CD14-positive monocyte (primary cell): ENCODE measurements at regions not wholly inside any gene's neighbourhood (a gene's known extent, or its start where the extent isn't known, plus 50 kb on each side); places are given as distances from the start of the nearest gene placed in this dataset.

ENCODE experiments used
- DNase-seq, 3 donors: peaks; one replicate each; pipeline ENCODE4 v3.0.0-alpha.2; 2011 to 2022
- H2AFZ ChIP-seq: 2 replicates; pipeline ENCODE4 v1.6.0; 2012; ENCODE audit warnings: mild to moderate bottlenecking, low read depth, low read length, inconsistent platforms; ENCODE audit not compliant: insufficient read depth, poor library complexity, severe bottlenecking
- H3K27ac ChIP-seq, 2 donors: 1 replicate in 1 of 2; 2 replicates in 1 of 2; pipeline ENCODE4 v1.5.1; 2012 to 2013; ENCODE audit warnings: low read length in 2 of 2, control low read depth in 1 of 2, inconsistent platforms in 1 of 2, low read depth in 1 of 2, mild to moderate bottlenecking in 1 of 2
- H3K27me3 ChIP-seq, 2 donors: one replicate each; pipeline versions ENCODE4 v1.6.0 to v1.6.1; 2011 to 2013; ENCODE audit warnings: low read length in 2 of 2; ENCODE audit not compliant: control insufficient read depth in 2 of 2, insufficient read depth in 2 of 2
- H3K36me3 ChIP-seq, 2 donors: replicated peaks in 1 of 2; 1 replicate in 1 of 2; 2 replicates in 1 of 2; pipeline versions ENCODE4 v1.5.1 to v1.6.1; 2012 to 2013; ENCODE audit warnings: low read length in 2 of 2, control low read depth in 1 of 2, inconsistent platforms in 1 of 2, mild to moderate bottlenecking in 1 of 2; ENCODE audit not compliant: insufficient read depth in 2 of 2, control insufficient read depth in 1 of 2
- H3K4me1 ChIP-seq, 2 donors: 1 replicate in 1 of 2; 2 replicates in 1 of 2; pipeline versions ENCODE4 v1.5.1 to v1.6.1; 2012 to 2013; ENCODE audit warnings: low read length in 2 of 2, control low read depth in 1 of 2, inconsistent platforms in 1 of 2, mild to moderate bottlenecking in 1 of 2, moderate library complexity in 1 of 2; ENCODE audit not compliant: insufficient read depth in 2 of 2, control insufficient read depth in 1 of 2
- H3K4me2 ChIP-seq: replicated peaks from 2 replicates; pipeline ENCODE3; 2012; ENCODE audit warnings: low read length, moderate library complexity, mild to moderate bottlenecking; ENCODE audit not compliant: poor library complexity, severe bottlenecking; ENCODE audit errors: extremely low read depth
- H3K4me3 ChIP-seq, 3 experiments: fragments of 200-600 bp in 1 of 3; sonication (generic) in 1 of 3; replicated peaks in 1 of 3; 1 replicate in 2 of 3; 2 replicates in 1 of 3; pipeline ENCODE4 v1.5.1; 2011 to 2013; ENCODE audit warnings: low read length in 3 of 3, mild to moderate bottlenecking in 3 of 3, control low read depth in 2 of 3, low read depth in 2 of 3, inconsistent platforms in 1 of 3, moderate library complexity in 1 of 3
- H3K79me2 ChIP-seq: 2 replicates; pipeline ENCODE4 v1.6.0; 2012; ENCODE audit warnings: mild to moderate bottlenecking, control low read depth, inconsistent platforms, low read length, moderate library complexity; ENCODE audit not compliant: insufficient read depth
- H3K9ac ChIP-seq: 2 replicates; pipeline ENCODE4 v1.6.0; 2017; ENCODE audit warnings: low read length, mild to moderate bottlenecking; ENCODE audit not compliant: insufficient read depth, poor library complexity, severe bottlenecking
- H3K9me3 ChIP-seq, 2 donors: replicated peaks in 1 of 2; 1 replicate in 1 of 2; 2 replicates in 1 of 2; pipeline versions ENCODE4 v1.5.1 to v1.6.1; 2012 to 2013; ENCODE audit warnings: low read length in 2 of 2, control low read depth in 1 of 2; ENCODE audit not compliant: control insufficient read depth in 1 of 2, insufficient read depth in 1 of 2
- H4K20me1 ChIP-seq: 2 replicates; pipeline ENCODE4 v1.6.0; 2012; ENCODE audit warnings: mild to moderate bottlenecking, low read length, control low read depth, moderate library complexity; ENCODE audit not compliant: insufficient read depth
- H3K27ac Mint-ChIP-seq, 7 donors: one replicate each; pipeline ENCODE4 v1.8.0; 2020; ENCODE audit warnings: mild to moderate bottlenecking in 7 of 7, mixed read lengths in 7 of 7, moderate library complexity in 6 of 7, inconsistent platforms in 2 of 7
- H3K27me3 Mint-ChIP-seq, 3 donors: one replicate each; pipeline ENCODE4 v1.8.0; 2021 to 2022; ENCODE audit warnings: low read depth in 3 of 3, mild to moderate bottlenecking in 3 of 3, mixed read lengths in 3 of 3, moderate library complexity in 3 of 3, inconsistent platforms in 1 of 3
- H3K36me3 Mint-ChIP-seq, 2 donors: one replicate each; pipeline ENCODE4 v1.8.0; 2020; ENCODE audit warnings: mixed read lengths in 2 of 2, inconsistent platforms in 1 of 2, mild to moderate bottlenecking in 1 of 2
- H3K4me1 Mint-ChIP-seq: one replicate; pipeline ENCODE4 v1.8.0; 2020; ENCODE audit warnings: mild to moderate bottlenecking, mixed read lengths
- H3K4me3 Mint-ChIP-seq, 2 donors: one replicate each; pipeline ENCODE4 v1.8.0; 2020; ENCODE audit warnings: mild to moderate bottlenecking in 2 of 2, mixed read lengths in 2 of 2, moderate library complexity in 1 of 2
- H3K9me3 Mint-ChIP-seq, 7 donors: one replicate each; pipeline ENCODE4 v1.8.0; 2020 to 2022; ENCODE audit warnings: mixed read lengths in 7 of 7, mild to moderate bottlenecking in 6 of 7, moderate library complexity in 6 of 7, inconsistent platforms in 2 of 7
- WGBS: methylation state at CpG from one replicate; pipeline ENCODE4 v1.1.5; 2013; ENCODE audit warnings: missing lambda C conversion rate; ENCODE audit not compliant: insufficient coverage; 5-methylcytosine and 5-hydroxymethylcytosine counted together
- intact Hi-C, 2 donors: fragments of 100-400 bp; cut with micrococcal nuclease; formaldehyde crosslinking; loops; one replicate each; pipeline versions ENCODE4 v1.15.0 to v1.15.1; 2023
- TF ChIP-seq, protein P1 (sequence below): fragments of 200-600 bp; IDR thresholded peaks from one replicate; pipeline ENCODE4 v1.8.0; 2022; ENCODE audit warnings: antibody characterized with exemption, mild to moderate bottlenecking

DNA sequence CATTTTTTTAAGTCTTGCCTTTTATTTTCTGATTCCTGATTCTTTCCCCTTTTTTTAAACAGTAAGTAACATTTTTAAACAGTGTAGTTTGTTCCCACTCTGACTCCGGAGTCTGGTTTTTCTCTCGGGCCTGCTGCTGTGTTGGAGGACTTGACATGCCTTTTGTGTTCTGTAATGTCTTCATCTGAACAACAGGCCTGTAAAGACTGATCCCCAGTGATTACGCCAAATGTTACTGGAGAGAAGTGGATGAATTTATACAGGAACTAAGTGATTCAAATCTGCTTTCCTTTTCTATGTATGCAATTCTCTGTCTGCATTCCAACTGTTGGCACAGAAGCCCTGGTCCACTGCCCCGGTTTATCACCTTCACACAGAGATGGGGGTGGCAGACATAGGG, 54.3 kb upstream of the RMDN2 start:
- TF ChIP-seq, protein P1, sequence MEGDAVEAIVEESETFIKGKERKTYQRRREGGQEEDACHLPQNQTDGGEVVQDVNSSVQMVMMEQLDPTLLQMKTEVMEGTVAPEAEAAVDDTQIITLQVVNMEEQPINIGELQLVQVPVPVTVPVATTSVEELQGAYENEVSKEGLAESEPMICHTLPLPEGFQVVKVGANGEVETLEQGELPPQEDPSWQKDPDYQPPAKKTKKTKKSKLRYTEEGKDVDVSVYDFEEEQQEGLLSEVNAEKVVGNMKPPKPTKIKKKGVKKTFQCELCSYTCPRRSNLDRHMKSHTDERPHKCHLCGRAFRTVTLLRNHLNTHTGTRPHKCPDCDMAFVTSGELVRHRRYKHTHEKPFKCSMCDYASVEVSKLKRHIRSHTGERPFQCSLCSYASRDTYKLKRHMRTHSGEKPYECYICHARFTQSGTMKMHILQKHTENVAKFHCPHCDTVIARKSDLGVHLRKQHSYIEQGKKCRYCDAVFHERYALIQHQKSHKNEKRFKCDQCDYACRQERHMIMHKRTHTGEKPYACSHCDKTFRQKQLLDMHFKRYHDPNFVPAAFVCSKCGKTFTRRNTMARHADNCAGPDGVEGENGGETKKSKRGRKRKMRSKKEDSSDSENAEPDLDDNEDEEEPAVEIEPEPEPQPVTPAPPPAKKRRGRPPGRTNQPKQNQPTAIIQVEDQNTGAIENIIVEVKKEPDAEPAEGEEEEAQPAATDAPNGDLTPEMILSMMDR: no peak
- no peaks in the 10 kb centered on the region for H3K9me3 ChIP-seq
- no peaks in the 10 kb centered on the region for H3K79me2 ChIP-seq
- whole genome bisulfite sequencing: 83% methylated on average over 1 of the region's 4 CpGs
- intact Hi-C loops: no loop called here
- peak overlapping the region in 4 of 7 donors; percentile 30 to 67 (median 50) for H3K27ac Mint-ChIP-seq
- H3K36me3 ChIP-seq: no peaks in the 10 kb centered on the region
- H3K36me3 Mint-ChIP-seq: peaks cover 0 to 2% of the 10 kb centered on the region in 2 donors
- no peak overlapping the region for H3K4me2 ChIP-seq
- no peak overlapping the region for H3K9ac ChIP-seq
- H3K4me1 ChIP-seq: peaks cover 11 to 22% of the 10 kb centered on the region in 2 donors
- peaks cover 40% of the 10 kb centered on the region for H3K4me1 Mint-ChIP-seq
- H4K20me1 ChIP-seq: no peaks in the 10 kb centered on the region
- no peak overlapping the region for H2AFZ ChIP-seq
- no peak overlapping the region for H3K4me3 Mint-ChIP-seq
- no peak overlapping the region for H3K4me3 ChIP-seq
- H3K27me3 Mint-ChIP-seq: peaks cover 2 to 11% (median 4%) of the 10 kb centered on the region in 3 donors
- no peak overlapping the region for H3K27ac ChIP-seq
- H3K27me3 ChIP-seq: no peaks in the 10 kb centered on the region
- DNase-seq: no peak
- no peaks in the 10 kb centered on the region for H3K9me3 Mint-ChIP-seq

DNA sequence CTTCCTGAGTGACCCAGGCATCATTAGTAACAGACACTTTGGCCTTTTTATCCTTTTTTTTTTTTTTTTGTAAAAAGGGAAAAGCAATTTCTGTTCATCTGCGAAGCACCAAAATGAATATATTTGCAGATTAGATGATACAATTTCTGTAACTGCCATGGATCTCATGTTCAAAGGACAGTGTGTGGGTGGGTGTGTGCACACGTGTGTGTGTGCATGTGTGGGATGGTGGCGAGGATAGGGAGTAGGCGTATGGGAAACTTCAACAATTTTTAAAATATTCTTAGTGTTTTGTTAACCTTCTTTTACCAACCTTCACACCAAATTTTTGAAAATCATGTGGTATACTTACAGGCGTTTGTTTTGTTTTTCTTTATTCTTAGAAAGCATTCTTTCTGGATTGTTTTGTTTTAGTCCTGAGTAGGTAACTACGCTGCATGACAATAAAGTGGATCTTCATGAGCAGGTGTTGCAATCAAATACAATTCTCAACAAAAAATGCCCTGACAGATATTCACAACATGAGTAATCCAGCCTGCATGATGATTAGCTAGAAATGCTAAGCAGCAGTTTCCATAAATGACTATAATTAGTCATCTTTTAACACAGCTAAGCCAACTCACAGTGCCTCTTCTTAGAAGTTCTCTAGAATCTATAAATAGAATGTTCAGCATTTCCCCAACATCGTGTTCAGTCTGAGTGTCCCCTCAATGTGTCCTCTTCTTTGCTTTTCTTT, 53.5 kb upstream of the RMDN2 start:
- Mint-ChIP-seq H3K4me3 (peak overlapping the region in 1 of 2 donors; percentile 67), H3K36me3 (peaks cover 0 to 2% of the 10 kb centered on the region in 2 donors), H3K9me3 (no peaks in the 10 kb centered on the region), H3K4me1 (peaks cover 40% of the 10 kb centered on the region), H3K27me3 (peaks cover 2 to 11% (median 4%) of the 10 kb centered on the region in 3 donors), H3K27ac (peak overlapping the region in 6 of 7 donors; percentile 23 to 88 (median 74))
- Histone ChIP-seq H2AFZ (no peak overlapping the region), H3K27me3 (no peaks in the 10 kb centered on the region), H3K9ac (no peak overlapping the region), H3K27ac (peak overlapping the region in 1 of 2 donors; percentile 17), H3K4me1 (peaks cover 11 to 22% of the 10 kb centered on the region in 2 donors), H4K20me1 (no peaks in the 10 kb centered on the region), H3K79me2 (no peaks in the 10 kb centered on the region), H3K9me3 (no peaks in the 10 kb centered on the region), H3K4me3 (no peak overlapping the region), H3K4me2 (peak overlapping the region; percentile 4), H3K36me3 (no peaks in the 10 kb centered on the region)
- DNase-seq: peak; percentile 57 to 78 (median 72)
- intact Hi-C loops: no loop called here
- WGBS: 0% methylated on average over 1 of the region's 7 CpGs
- TF ChIP-seq, protein P1: no peak
